HepG2 (cell line): ENCODE measurements at regions not wholly inside any gene's neighbourhood (a gene's known extent, or its start where the extent isn't known, plus 50 kb on each side); places are given as distances from the start of the nearest gene placed in this dataset.
"Not testable (repeated sequence)": the region's sequence is repeated elsewhere in the genome, so short reads cannot be mapped to it uniquely, and the experiment has no call there.

Experiments
- KMT2B ChIP-seq: IDR thresholded peaks from 2 replicates; pipeline ENCODE4 v1.6.1; 2016; ENCODE audit warnings: missing genetic modification reagents, missing compliant biosample characterization
- NFYB ChIP-seq: sonication (generic); formaldehyde crosslinking; IDR thresholded peaks from 2 replicates; pipeline ENCODE4 v1.4.0; 2020; ENCODE audit warnings: missing genetic modification reagents
- PAF1 ChIP-seq: IDR thresholded peaks from 2 replicates; pipeline ENCODE4 v1.6.1; 2016; ENCODE audit warnings: missing genetic modification reagents, missing compliant biosample characterization
- SMC3 ChIP-seq: IDR thresholded peaks from 2 replicates; pipeline ENCODE4 v1.6.1; 2011; ENCODE audit warnings: low read length, improper control_type of control experiment
- TCF7 ChIP-seq: sonication (generic); IDR thresholded peaks from 2 replicates; pipeline ENCODE4 v1.6.1; 2016; ENCODE audit warnings: antibody characterized with exemption, low read depth
- ZBTB7B ChIP-seq: sonication (generic); formaldehyde crosslinking; IDR thresholded peaks from 2 replicates; pipeline ENCODE4 v1.4.0; 2020; ENCODE audit warnings: missing genetic modification reagents
- ZNF530 ChIP-seq: sonication (generic); formaldehyde crosslinking; IDR thresholded peaks from 2 replicates; pipeline ENCODE4 v1.5.0; 2020; ENCODE audit warnings: low read depth, mild to moderate bottlenecking, missing genetic modification reagents
- ZNF615 ChIP-seq: sonication (generic); formaldehyde crosslinking; IDR thresholded peaks from 2 replicates; pipeline ENCODE4 v1.5.0; 2020; ENCODE audit warnings: mild to moderate bottlenecking, missing genetic modification reagents, borderline replicate concordance
- TF ChIP-seq, protein P1 (sequence below): IDR thresholded peaks from 2 replicates; pipeline ENCODE4 v1.6.1; 2016; ENCODE audit warnings: low read depth, borderline replicate concordance
- TF ChIP-seq, protein P2 (sequence below): sonication (generic); formaldehyde crosslinking; IDR thresholded peaks from 2 replicates; pipeline ENCODE4 v1.5.0; 2020; ENCODE audit warnings: mild to moderate bottlenecking, missing genetic modification reagents, moderate library complexity

DNA sequence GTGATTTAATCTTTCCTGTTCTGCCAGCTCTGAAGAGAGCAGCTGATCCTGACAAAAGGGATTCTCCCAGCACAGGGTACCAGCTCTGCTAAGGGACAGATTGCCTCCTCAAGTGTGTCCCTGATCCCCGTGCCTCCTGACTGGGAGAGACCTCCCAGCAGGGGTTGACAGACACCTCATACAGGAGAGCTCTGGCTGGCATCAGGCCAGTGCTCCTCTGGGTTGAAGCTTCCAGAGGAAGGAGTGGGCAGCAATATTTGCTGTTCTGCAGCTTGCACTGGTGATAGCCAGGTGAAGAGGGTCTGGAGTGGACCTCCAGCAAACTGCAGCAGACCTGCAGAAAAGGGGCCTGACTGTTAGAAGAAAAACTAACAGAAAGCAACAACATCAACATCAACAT is 105.0 kb upstream of the GORAB start:
- TF ChIP-seq, protein P1, sequence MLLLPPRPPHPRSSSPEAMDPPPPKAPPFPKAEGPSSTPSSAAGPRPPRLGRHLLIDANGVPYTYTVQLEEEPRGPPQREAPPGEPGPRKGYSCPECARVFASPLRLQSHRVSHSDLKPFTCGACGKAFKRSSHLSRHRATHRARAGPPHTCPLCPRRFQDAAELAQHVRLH (CRISPR knock-in tag): not testable (repeated sequence)
- TF ChIP-seq ZNF615 (CRISPR knock-in tag); TCF7; PAF1 (CRISPR knock-in tag); NFYB; ZBTB7B (CRISPR knock-in tag); SMC3; ZNF530 (CRISPR knock-in tag); KMT2B (CRISPR knock-in tag): not testable (repeated sequence)
- TF ChIP-seq, protein P2, sequence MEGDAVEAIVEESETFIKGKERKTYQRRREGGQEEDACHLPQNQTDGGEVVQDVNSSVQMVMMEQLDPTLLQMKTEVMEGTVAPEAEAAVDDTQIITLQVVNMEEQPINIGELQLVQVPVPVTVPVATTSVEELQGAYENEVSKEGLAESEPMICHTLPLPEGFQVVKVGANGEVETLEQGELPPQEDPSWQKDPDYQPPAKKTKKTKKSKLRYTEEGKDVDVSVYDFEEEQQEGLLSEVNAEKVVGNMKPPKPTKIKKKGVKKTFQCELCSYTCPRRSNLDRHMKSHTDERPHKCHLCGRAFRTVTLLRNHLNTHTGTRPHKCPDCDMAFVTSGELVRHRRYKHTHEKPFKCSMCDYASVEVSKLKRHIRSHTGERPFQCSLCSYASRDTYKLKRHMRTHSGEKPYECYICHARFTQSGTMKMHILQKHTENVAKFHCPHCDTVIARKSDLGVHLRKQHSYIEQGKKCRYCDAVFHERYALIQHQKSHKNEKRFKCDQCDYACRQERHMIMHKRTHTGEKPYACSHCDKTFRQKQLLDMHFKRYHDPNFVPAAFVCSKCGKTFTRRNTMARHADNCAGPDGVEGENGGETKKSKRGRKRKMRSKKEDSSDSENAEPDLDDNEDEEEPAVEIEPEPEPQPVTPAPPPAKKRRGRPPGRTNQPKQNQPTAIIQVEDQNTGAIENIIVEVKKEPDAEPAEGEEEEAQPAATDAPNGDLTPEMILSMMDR (CRISPR knock-in tag): not testable (repeated sequence)
